ENCODE measurements at regions not wholly inside any gene's neighbourhood (a gene's known extent, or its start where the extent isn't known, plus 50 kb on each side); places are given as distances from the start of the nearest gene placed in this dataset.

DNA sequence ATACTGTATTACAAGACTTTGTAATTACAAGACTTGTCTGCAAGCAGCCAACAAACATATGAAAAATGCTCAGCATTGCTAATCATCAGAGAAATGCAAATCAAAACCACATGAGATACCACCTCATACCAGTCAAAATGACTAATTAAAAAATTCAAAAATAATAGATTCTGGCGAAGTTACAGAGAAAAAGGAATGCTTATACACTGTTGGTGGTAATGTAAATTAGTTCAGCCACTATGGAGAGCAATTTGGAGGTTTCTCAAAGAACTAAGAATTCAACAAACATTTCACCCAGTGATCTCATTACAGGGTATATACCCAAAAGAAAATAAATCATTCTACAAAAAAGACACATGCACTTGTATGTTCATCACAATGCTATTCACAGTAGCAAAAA lies 617.5 kb upstream of the CCDC54 start:
- no peaks in the 10 kb centered on the region for H3K36me3 ChIP-seq (ENCODE audit: control insufficient read depth, insufficient read depth, low read length)
- WGBS, 2 experiments (ENCODE audit: insufficient coverage in 2 of 2) = no CpG with 5 or more reads among the region's 1 CpG
- H3K4me3 ChIP-seq (ENCODE audit: extremely low read depth, insufficient read depth, low read length, poor library complexity, severe bottlenecking) = no peak overlapping the region

DNA sequence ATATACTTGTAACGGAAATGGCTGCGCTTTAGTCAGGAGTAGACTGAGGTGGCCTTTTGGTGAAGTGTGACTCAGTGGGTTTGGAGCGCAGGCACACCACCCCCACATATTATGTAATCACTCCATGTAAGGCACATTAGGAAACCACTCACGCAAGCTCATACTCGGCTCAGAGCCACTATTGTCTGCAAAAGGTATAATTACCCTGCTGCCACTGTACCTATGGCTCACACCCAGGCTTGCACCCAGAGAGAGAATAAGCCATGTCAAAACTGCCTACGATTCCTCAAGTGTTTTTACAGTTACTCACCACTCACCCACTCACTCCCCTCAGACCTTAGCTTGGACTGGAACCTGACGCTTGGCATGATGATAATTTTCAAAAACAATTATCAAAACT lies 611.9 kb upstream of the CCDC54 start:
- Histone ChIP-seq H3K9me3 (ENCODE audit: control insufficient read depth, low read length) (no peaks in the 10 kb centered on the region), H3K36me3 (ENCODE audit: control insufficient read depth, insufficient read depth, low read length) (no peaks in the 10 kb centered on the region), H3K4me1 (ENCODE audit: control insufficient read depth, insufficient read depth, low read length, poor library complexity, severe bottlenecking) (no peaks in the 10 kb centered on the region), H3K4me3 (ENCODE audit: extremely low read depth, insufficient read depth, low read length, poor library complexity, severe bottlenecking) (no peak overlapping the region), H3K27ac (ENCODE audit: low read depth, low read length, severe bottlenecking) (no peak overlapping the region)
- 82 to 89% methylated on average over 3 to 4 of the region's 7 CpGs for WGBS, 2 experiments (ENCODE audit: insufficient coverage in 2 of 2)

More for the DNA sequence above, 617.5 kb upstream of the CCDC54 start:
- H3K9me3 ChIP-seq (ENCODE audit: control insufficient read depth, low read length) = peaks cover 5% of the 10 kb centered on the region
- no peak overlapping the region for H3K27ac ChIP-seq (ENCODE audit: low read depth, low read length, severe bottlenecking)
- no peaks in the 10 kb centered on the region for H3K4me1 ChIP-seq (ENCODE audit: control insufficient read depth, insufficient read depth, low read length, poor library complexity, severe bottlenecking)

DNA sequence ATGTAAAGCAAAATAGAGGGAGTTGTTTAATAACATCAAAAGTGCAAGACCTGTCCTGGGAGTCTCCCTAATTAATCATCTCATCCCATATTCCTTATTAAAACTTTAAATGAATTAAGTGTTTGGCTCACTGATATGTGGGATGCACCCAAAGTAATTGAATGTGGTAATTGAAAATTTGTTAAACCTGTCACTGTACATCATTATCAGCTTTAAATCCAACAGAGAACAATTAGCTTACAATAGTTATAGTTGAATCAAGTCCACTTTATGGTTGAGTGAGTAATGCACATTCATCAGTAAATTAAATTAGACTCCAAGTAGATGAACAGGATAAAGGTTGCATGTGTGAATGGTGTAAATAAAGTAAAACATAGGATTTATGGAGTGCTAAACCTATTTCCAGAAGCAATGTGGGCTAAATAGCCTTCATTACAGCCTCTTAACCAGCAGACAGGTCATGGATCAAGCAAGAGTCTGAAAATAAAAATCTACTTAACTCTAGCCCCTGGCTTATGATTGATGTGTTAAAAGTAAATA lies 608.2 kb upstream of the CCDC54 start:
- Histone ChIP-seq H3K27ac (ENCODE audit: low read depth, low read length, severe bottlenecking) (no peak overlapping the region), H3K4me1 (ENCODE audit: control insufficient read depth, insufficient read depth, low read length, poor library complexity, severe bottlenecking) (no peaks in the 10 kb centered on the region), H3K4me3 (ENCODE audit: extremely low read depth, insufficient read depth, low read length, poor library complexity, severe bottlenecking) (no peak overlapping the region), H3K9me3 (ENCODE audit: control insufficient read depth, low read length) (no peaks in the 10 kb centered on the region), H3K36me3 (ENCODE audit: control insufficient read depth, insufficient read depth, low read length) (no peaks in the 10 kb centered on the region)

DNA sequence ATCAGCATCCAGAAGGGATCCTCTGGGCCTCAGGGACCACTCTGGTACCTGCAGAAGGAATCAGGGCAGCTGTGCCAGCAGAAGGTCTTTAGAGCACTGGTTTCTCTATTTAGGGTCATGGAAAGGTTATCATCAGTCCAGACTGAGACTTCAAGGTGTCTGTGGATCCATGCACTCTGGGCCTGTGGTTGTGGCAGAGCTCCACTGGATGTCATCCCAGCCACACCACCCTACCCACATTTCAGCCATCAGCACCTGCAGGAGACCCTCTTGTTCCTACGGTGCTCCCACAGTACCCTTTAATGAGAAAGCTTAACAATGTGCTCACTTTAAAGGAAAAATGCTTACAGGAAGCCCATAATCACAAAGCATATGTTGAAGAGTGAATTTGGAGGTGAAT lies 603.4 kb upstream of the CCDC54 start:
- Histone ChIP-seq H3K27ac (ENCODE audit: low read depth, low read length, severe bottlenecking) (no peak overlapping the region), H3K36me3 (ENCODE audit: control insufficient read depth, insufficient read depth, low read length) (no peaks in the 10 kb centered on the region), H3K4me1 (ENCODE audit: control insufficient read depth, insufficient read depth, low read length, poor library complexity, severe bottlenecking) (no peaks in the 10 kb centered on the region), H3K9me3 (ENCODE audit: control insufficient read depth, low read length) (no peaks in the 10 kb centered on the region), H3K4me3 (ENCODE audit: extremely low read depth, insufficient read depth, low read length, poor library complexity, severe bottlenecking) (no peak overlapping the region)
- no CpG with 5 or more reads among the region's 1 CpG for WGBS, 2 experiments (ENCODE audit: insufficient coverage in 2 of 2)

DNA sequence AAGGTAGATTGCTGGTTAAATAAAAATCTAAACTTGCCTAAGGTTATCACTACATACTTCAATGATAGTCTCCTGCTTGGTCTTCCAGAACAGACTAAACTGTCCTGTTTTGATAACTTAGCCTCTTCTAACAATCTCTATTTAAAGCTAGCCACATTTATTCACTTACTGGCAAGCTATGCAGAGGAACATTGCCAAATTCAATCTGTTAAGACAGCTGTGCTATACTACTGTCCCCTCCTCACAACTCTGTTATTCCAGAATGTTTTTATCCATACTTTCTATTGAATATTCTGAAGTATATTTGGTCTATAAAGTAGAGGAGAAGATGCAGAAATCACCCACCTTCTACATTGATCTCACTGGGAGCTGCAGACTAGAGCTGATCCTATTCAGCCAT lies 594.0 kb upstream of the CCDC54 start:
- no peaks in the 10 kb centered on the region for H3K36me3 ChIP-seq (ENCODE audit: control insufficient read depth, insufficient read depth, low read length)
- H3K4me3 ChIP-seq (ENCODE audit: extremely low read depth, insufficient read depth, low read length, poor library complexity, severe bottlenecking) = no peak overlapping the region
- no peaks in the 10 kb centered on the region for H3K9me3 ChIP-seq (ENCODE audit: control insufficient read depth, low read length)
- no peak overlapping the region for H3K27ac ChIP-seq (ENCODE audit: low read depth, low read length, severe bottlenecking)
- no peaks in the 10 kb centered on the region for H3K4me1 ChIP-seq (ENCODE audit: control insufficient read depth, insufficient read depth, low read length, poor library complexity, severe bottlenecking)

DNA sequence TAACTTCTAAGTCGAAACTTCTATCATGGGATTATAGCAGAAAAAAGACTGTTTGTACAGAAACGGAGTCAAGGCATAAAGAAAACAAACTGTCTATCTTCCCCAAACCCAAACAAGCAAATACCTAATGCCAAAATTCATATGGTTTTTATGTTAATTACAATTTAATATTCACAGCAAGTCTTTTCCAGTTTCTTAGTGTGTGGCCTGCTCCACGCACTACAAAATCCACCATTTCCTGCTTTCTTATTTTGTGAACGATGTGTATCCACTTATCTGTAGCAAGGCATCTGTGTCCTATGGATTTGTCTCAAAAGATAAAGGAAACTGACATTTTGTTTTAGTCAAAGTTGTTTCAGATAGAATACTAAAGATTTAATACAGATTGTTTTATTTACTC lies 588.0 kb upstream of the CCDC54 start:
- Histone ChIP-seq H3K27ac (ENCODE audit: low read depth, low read length, severe bottlenecking) (no peak overlapping the region), H3K4me1 (ENCODE audit: control insufficient read depth, insufficient read depth, low read length, poor library complexity, severe bottlenecking) (no peaks in the 10 kb centered on the region), H3K9me3 (ENCODE audit: control insufficient read depth, low read length) (no peaks in the 10 kb centered on the region), H3K4me3 (ENCODE audit: extremely low read depth, insufficient read depth, low read length, poor library complexity, severe bottlenecking) (no peak overlapping the region), H3K36me3 (ENCODE audit: control insufficient read depth, insufficient read depth, low read length) (no peaks in the 10 kb centered on the region)
- WGBS, 2 experiments (ENCODE audit: insufficient coverage in 2 of 2) = 80% methylated on average over 1 of the region's 4 CpGs; no CpG with 5 or more reads in 1 of the 2 experiments

DNA sequence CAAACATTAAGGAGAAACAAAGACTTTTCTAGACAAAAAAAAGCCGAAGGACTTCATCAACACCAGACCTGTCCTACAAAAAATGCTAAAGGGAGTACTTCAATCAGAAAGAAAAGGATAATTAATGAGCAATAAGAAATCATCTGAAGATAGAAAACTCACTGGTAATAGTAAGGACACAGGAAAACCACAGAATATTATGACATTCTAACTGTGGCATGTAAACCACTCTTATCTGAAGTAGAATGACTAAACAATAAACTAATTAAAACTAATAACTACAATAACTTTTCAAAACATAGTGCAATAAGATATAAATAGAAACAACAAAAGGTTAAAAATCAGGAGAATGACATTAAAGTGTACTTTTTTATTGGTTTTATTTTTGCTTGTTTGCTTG lies 584.5 kb upstream of the CCDC54 start:
- Histone ChIP-seq H3K9me3 (ENCODE audit: control insufficient read depth, low read length) (no peaks in the 10 kb centered on the region), H3K36me3 (ENCODE audit: control insufficient read depth, insufficient read depth, low read length) (no peaks in the 10 kb centered on the region), H3K4me3 (ENCODE audit: extremely low read depth, insufficient read depth, low read length, poor library complexity, severe bottlenecking) (no peak overlapping the region), H3K27ac (ENCODE audit: low read depth, low read length, severe bottlenecking) (no peak overlapping the region), H3K4me1 (ENCODE audit: control insufficient read depth, insufficient read depth, low read length, poor library complexity, severe bottlenecking) (no peaks in the 10 kb centered on the region)
- WGBS, 2 experiments (ENCODE audit: insufficient coverage in 2 of 2) = no CpG with 5 or more reads among the region's 1 CpG

DNA sequence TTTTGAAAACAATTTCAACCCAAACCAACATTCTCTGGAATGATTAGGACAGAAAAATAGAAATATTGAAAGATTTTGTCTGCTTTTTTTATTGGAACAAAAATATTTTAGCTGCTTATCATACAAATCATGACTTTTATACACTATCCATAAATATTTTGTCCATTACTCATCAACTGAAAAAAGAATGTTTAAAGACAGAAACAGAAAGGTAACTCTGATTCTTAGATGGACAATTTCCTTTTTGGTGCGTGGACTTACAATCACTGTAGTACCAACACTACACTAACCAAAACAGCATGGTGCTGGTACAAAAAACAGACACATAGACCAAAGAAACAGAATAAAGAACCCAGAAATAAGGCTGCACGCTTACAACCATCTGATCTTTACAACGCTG lies 582.8 kb upstream of the CCDC54 start:
- Histone ChIP-seq H3K4me3 (ENCODE audit: extremely low read depth, insufficient read depth, low read length, poor library complexity, severe bottlenecking) (no peak overlapping the region), H3K9me3 (ENCODE audit: control insufficient read depth, low read length) (no peaks in the 10 kb centered on the region), H3K27ac (ENCODE audit: low read depth, low read length, severe bottlenecking) (no peak overlapping the region), H3K4me1 (ENCODE audit: control insufficient read depth, insufficient read depth, low read length, poor library complexity, severe bottlenecking) (no peaks in the 10 kb centered on the region), H3K36me3 (ENCODE audit: control insufficient read depth, insufficient read depth, low read length) (no peaks in the 10 kb centered on the region)
- whole genome bisulfite sequencing, 2 experiments (ENCODE audit: insufficient coverage in 2 of 2) = 100% methylated on average over 2 to 3 of the region's 3 CpGs

DNA sequence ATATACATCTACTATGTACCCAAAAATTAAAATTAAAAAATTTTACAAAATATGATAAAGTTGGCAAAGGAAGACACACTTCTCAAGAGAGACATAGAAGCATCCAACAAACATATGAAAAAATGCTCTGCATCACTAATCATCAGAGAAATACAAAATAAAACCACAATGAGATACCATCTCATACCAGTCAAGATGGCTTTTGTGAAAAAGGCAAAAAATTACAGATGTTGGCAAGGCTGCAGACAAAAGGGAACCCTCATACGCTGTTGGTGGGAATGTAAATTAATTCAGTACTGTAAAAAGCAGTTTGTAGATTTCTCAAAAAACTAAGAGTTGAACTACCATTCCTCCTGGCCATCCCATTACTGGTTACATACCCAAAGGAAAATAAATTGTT lies 581.7 kb upstream of the CCDC54 start:
- Histone ChIP-seq H3K4me3 (ENCODE audit: extremely low read depth, insufficient read depth, low read length, poor library complexity, severe bottlenecking) (no peak overlapping the region), H3K27ac (ENCODE audit: low read depth, low read length, severe bottlenecking) (no peak overlapping the region), H3K4me1 (ENCODE audit: control insufficient read depth, insufficient read depth, low read length, poor library complexity, severe bottlenecking) (no peaks in the 10 kb centered on the region), H3K9me3 (ENCODE audit: control insufficient read depth, low read length) (no peaks in the 10 kb centered on the region), H3K36me3 (ENCODE audit: control insufficient read depth, insufficient read depth, low read length) (no peaks in the 10 kb centered on the region)
- 80% methylated on average over 1 of the region's 1 CpG; no CpG with 5 or more reads in 1 of the 2 experiments for WGBS, 2 experiments (ENCODE audit: insufficient coverage in 2 of 2)

DNA sequence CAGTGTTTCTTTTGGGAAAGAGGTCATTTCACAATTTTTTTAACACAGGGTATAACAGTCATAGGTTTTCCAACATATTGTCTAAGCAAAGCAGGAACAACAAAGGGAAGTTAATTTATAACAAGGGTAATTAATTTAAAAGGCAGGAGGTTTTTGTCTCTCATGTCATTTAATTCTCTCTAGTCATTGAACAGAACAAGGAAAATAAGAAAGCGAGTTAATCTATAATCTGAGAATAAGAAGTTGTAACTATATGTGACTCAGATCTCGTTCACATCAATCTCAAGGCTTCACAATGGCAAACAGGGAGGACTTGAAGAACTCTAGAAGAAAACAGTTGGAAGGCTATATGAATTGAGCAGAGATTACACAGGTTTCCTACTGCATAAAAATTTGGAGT lies 579.8 kb upstream of the CCDC54 start:
- no CpG with 5 or more reads among the region's 2 CpGs for WGBS, 2 experiments (ENCODE audit: insufficient coverage in 2 of 2)
- Histone ChIP-seq H3K4me1 (ENCODE audit: control insufficient read depth, insufficient read depth, low read length, poor library complexity, severe bottlenecking) (no peaks in the 10 kb centered on the region), H3K9me3 (ENCODE audit: control insufficient read depth, low read length) (no peaks in the 10 kb centered on the region), H3K27ac (ENCODE audit: low read depth, low read length, severe bottlenecking) (no peak overlapping the region), H3K36me3 (ENCODE audit: control insufficient read depth, insufficient read depth, low read length) (no peaks in the 10 kb centered on the region), H3K4me3 (ENCODE audit: extremely low read depth, insufficient read depth, low read length, poor library complexity, severe bottlenecking) (no peak overlapping the region)

DNA sequence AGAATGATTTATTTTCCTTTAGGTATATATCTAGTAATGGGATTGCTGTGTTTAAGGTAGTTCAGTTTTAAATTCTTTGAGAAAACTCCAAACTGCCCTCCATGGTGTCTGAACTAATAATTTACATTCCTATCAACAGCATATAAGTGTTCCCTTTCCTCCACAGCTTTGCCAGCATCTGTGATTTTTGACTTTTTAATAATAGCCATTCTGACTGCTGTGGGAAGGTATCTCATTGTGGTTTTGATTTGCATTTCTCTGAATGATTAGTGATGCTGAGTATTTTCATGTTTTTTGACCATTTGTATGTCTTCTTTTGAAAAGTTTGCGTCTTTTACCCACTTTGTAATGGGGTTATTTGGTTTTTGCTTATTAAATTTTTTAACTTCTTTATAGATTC lies 571.6 kb upstream of the CCDC54 start:
- Histone ChIP-seq H3K4me3 (ENCODE audit: extremely low read depth, insufficient read depth, low read length, poor library complexity, severe bottlenecking) (no peak overlapping the region), H3K27ac (ENCODE audit: low read depth, low read length, severe bottlenecking) (no peak overlapping the region), H3K9me3 (ENCODE audit: control insufficient read depth, low read length) (no peaks in the 10 kb centered on the region), H3K36me3 (ENCODE audit: control insufficient read depth, insufficient read depth, low read length) (no peaks in the 10 kb centered on the region), H3K4me1 (ENCODE audit: control insufficient read depth, insufficient read depth, low read length, poor library complexity, severe bottlenecking) (peaks cover 1% of the 10 kb centered on the region)
- no CpG with 5 or more reads among the region's 1 CpG for WGBS, 2 experiments (ENCODE audit: insufficient coverage in 2 of 2)

DNA sequence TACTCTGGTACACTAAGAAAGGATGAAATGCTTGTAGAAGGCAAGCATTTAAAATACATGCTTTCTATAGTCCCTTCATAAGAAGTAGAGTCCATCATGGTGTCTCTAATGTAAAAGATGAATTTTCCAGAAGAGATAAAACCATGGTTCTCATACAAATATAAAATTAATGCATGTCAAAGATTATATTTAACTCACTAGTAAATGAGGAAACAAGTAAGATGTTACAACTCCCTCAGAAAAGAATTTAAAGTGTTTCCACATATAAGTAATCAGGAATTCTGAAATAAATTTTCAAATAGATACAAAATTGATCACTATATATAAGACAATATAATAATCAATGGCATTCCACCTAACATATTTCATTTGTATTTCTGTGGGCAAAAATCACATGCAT lies 570.3 kb upstream of the CCDC54 start:
- Histone ChIP-seq H3K4me3 (ENCODE audit: extremely low read depth, insufficient read depth, low read length, poor library complexity, severe bottlenecking) (no peak overlapping the region), H3K4me1 (ENCODE audit: control insufficient read depth, insufficient read depth, low read length, poor library complexity, severe bottlenecking) (peaks cover 11% of the 10 kb centered on the region), H3K36me3 (ENCODE audit: control insufficient read depth, insufficient read depth, low read length) (no peaks in the 10 kb centered on the region), H3K27ac (ENCODE audit: low read depth, low read length, severe bottlenecking) (no peak overlapping the region), H3K9me3 (ENCODE audit: control insufficient read depth, low read length) (no peaks in the 10 kb centered on the region)
